SK-N-MC (cell line): ENCODE measurements at regions not wholly inside any gene's neighbourhood (a gene's known extent, or its start where the extent isn't known, plus 50 kb on each side); places are given as distances from the start of the nearest gene placed in this dataset.

ENCODE experiments used
- DNase-seq: peaks from one replicate; pipeline ENCODE4 v3.0.0-alpha.2; 2011; ENCODE audit warnings: low read depth, low spot score
- H3K27ac ChIP-seq: fragments of 200-600 bp; sonication (generic); 2 replicates; pipeline ENCODE4 v1.5.1; 2016; ENCODE audit warnings: mixed run types
- H3K36me3 ChIP-seq: fragments of 200-600 bp; sonication (generic); 2 replicates; pipeline ENCODE4 v1.6.1; 2017; ENCODE audit warnings: antibody characterized with exemption, low read length, mixed read lengths; ENCODE audit not compliant: insufficient read depth
- H3K4me3 ChIP-seq: fragments of 200-600 bp; sonication (generic); 2 replicates; pipeline ENCODE4 v1.5.1; 2016
- H3K9ac ChIP-seq: fragments of 200-600 bp; sonication (generic); 2 replicates; pipeline ENCODE4 v1.8.0; 2017; ENCODE audit warnings: mixed run types, mixed read lengths; ENCODE audit not compliant: insufficient read length
- H3K9me3 ChIP-seq: fragments of 200-600 bp; sonication (generic); 2 replicates; pipeline ENCODE4 v1.6.1; 2017; ENCODE audit warnings: low read depth, mild to moderate bottlenecking, antibody characterized with exemption, low read length, moderate library complexity, mixed read lengths
- EZH2 ChIP-seq: fragments of 200-600 bp; sonication (generic); IDR thresholded peaks from one replicate; pipeline ENCODE4 v1.6.1; 2017; ENCODE audit warnings: antibody characterized with exemption
- FOXP2 ChIP-seq: optimal IDR thresholded peaks from 2 replicates; pipeline ENCODE3; 2011; ENCODE audit warnings: mild to moderate bottlenecking, moderate library complexity; ENCODE audit not compliant: insufficient read depth; ENCODE audit errors: extremely low read length, control extremely low read depth
- POLR2AphosphoS5 ChIP-seq: IDR thresholded peaks from 2 replicates; pipeline ENCODE4 v1.6.1; 2012; ENCODE audit warnings: mild to moderate bottlenecking, low read depth, low read length, borderline replicate concordance

DNA sequence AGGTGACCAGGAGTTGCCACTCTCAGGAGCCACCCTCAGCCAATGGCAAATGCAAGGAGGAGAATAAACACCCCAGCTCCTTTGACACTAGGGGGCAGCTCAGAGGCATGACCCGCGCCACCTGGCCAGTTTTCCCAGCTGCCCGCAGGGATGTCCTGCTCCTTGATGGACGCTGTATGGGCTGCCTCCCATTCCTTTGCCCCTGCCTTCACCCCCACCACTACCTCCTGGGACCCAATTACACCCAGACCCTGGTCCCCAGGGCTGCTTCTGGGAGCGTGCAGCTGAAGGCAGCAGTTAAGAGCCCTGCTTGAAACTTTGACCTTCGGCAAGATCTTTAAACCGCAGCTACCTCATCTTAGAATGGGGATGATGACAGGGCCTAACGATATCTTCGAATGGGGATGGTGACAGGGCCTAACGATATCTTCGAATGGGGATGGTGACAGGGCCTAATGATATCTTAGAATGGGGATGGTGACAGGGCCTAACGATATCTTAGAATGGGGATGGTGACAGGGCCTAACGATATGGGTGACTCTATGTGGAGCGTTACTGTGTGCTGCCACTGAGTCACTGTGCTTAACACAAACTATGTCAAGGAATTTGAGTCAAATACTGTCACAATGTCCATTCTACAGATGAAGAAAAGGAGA is 163.0 kb upstream of the KAZN start:
- Histone ChIP-seq H3K9ac (no peak overlapping the region), H3K9me3 (no peaks in the 10 kb centered on the region), H3K27ac (no peak overlapping the region), H3K36me3 (no peaks in the 10 kb centered on the region), H3K4me3 (no peak overlapping the region)
- no peak for DNase-seq
- TF ChIP-seq EZH2 = no peak
- no peak for TF ChIP-seq POLR2AphosphoS5
- no peak for TF ChIP-seq FOXP2

DNA sequence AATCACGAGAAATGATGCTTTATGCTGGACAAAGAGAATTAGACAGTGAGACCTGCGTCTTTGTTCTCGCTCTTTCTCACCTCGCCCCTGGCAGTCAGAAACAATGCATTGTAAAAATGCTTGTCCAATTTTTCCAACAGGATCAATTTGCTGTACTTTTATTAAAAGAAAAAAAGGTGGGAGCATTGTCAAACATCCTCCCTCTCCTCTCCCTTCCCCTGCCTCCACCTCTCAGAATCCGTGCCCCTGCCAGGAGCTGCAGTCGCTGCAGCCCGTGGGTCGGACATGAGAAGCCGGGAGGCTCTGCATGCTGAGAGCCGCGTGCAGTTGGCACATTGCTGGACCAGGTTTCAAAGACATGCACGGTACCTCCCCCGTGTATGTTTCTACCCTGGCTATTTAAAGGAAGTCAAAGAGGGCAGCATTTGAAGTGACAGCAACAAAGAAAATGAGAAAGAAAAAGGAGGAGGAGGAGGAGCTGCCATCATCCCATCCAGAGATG is 161.0 kb upstream of the KAZN start:
- TF ChIP-seq POLR2AphosphoS5 = no peak
- no peak for TF ChIP-seq EZH2
- no peak for TF ChIP-seq FOXP2
- H3K36me3 ChIP-seq = no peaks in the 10 kb centered on the region
- H3K9ac ChIP-seq = no peak overlapping the region
- H3K4me3 ChIP-seq = no peak overlapping the region
- no peaks in the 10 kb centered on the region for H3K9me3 ChIP-seq
- DNase-seq = no peak
- H3K27ac ChIP-seq = no peak overlapping the region

DNA sequence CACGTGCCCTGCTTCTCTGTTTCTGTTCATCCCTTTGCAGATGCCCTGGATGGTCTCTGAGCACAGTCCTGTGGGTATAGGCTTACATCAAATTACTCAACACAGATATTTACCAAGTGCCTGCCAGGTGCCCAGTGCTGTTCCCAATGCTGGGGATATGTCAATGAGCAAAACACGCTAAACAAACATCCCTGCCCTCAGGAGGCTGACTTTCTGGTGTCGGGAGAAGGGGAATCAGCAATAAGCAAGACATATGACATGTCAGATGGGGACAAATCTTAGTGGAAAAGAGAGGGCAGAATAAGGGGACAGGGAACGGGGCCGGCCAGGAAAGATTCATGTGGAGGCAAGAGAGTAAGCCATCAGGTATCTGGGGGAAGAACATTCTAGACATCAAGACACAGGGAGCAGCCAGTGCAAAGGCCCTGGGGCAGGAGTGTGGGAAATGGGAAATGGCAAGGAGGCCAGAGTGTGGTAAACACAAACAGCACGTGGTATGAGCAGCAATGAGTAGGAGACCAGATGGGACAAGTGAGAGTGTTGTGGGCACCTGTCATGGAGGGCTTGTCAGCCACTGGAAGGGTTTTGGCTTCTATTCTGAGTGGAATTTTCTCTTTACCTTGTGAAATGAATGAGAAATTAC is 160.2 kb upstream of the KAZN start:
- H3K4me3 ChIP-seq = no peak overlapping the region
- no peak for TF ChIP-seq EZH2
- no peak for TF ChIP-seq POLR2AphosphoS5
- TF ChIP-seq FOXP2 = no peak
- H3K9ac ChIP-seq = no peak overlapping the region
- H3K9me3 ChIP-seq = no peaks in the 10 kb centered on the region
- DNase-seq = no peak
- H3K36me3 ChIP-seq = no peaks in the 10 kb centered on the region
- H3K27ac ChIP-seq = no peak overlapping the region

DNA sequence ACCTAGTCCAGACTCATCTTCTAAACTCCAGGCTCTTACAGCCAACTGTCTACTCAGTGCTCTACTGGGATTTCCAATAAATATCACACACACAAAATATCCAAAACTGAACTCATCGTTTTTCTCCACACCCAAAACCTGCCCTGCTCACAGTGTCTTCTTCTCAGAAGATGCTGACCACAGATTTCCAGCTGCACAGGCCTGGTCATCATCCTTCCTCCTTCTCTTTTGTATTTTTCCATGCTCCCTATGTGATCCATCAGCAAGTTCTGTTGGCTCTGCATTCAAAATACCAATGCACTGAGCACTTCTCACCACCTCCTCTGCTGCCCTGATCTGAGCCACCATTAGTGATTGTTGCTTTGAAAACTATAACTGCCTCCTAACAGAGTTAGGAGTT is 159.5 kb upstream of the KAZN start:
- no peak for TF ChIP-seq FOXP2
- TF ChIP-seq EZH2 = no peak
- TF ChIP-seq POLR2AphosphoS5 = no peak
- Histone ChIP-seq H3K36me3 (no peaks in the 10 kb centered on the region), H3K4me3 (no peak overlapping the region), H3K9me3 (no peaks in the 10 kb centered on the region), H3K27ac (no peak overlapping the region), H3K9ac (no peak overlapping the region)
- no peak for DNase-seq

DNA sequence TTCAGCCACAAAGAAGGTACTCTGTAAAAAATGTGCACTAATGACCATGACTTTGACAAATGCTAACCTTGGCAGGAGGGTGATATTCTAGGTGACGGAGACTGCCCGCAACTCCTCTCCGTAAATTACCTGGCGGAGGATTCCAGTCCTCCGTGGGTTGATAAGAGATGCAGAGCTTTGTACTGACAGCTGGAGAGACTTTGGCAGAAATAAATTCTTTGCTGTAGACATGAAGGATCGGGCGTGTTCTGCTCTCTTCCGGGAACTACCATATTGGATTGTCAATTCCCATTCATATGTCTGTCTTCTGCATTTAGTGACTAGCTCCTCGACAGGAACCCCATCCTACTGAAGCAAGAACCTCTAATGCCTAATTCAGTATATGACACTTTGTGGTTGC is 158.3 kb upstream of the KAZN start:
- no peak overlapping the region for H3K27ac ChIP-seq
- no peaks in the 10 kb centered on the region for H3K36me3 ChIP-seq
- H3K9me3 ChIP-seq = no peaks in the 10 kb centered on the region
- TF ChIP-seq FOXP2 (no peak), EZH2 (no peak), POLR2AphosphoS5 (no peak)
- H3K9ac ChIP-seq = no peak overlapping the region
- no peak for DNase-seq
- H3K4me3 ChIP-seq = no peak overlapping the region

DNA sequence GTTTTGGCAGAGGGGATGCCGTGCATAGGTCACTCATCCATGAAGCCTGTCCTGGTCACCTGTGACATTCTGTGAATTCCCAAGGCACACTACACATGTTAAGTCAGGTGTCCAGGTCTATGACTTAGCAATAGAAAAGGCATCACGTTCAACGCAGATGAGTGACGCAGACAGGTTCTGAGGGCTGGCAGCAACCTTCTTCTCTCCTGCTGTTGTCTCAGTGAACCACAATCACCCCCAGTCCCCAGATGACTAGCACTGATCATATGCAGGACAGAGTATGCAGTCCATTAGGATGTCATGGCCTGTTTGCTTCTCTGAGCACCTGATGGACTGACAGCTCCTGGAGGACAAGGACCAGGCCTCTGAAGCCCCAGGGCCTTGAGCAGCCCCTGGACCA is 157.8 kb upstream of the KAZN start:
- TF ChIP-seq EZH2 (no peak), FOXP2 (no peak), POLR2AphosphoS5 (no peak)
- Histone ChIP-seq H3K36me3 (no peaks in the 10 kb centered on the region), H3K9ac (no peak overlapping the region), H3K9me3 (no peaks in the 10 kb centered on the region), H3K4me3 (no peak overlapping the region), H3K27ac (no peak overlapping the region)
- DNase-seq = no peak

DNA sequence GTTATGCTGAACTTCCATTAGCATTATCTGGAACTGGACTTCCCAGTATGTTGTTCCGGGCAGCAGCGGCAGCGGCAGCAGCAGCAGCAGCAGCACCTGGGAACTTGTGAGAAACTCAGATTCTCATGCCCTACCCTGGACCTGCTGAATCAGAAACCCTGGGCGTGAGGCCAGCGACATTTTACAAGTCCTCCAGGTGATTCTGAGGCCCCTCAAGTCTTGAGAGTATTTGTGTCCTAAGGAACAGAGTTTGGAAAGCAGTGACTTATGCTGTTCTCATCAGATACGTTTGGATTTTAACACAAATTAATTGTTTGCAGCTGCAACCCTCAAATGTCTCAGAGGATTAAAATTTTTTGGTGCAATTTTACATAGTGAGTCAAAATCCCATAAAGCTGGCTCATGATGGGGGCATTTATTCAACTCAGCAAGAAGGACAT is 157.2 kb upstream of the KAZN start:
- no peak for TF ChIP-seq FOXP2
- no peak overlapping the region for H3K4me3 ChIP-seq
- H3K27ac ChIP-seq = no peak overlapping the region
- DNase-seq = no peak
- no peaks in the 10 kb centered on the region for H3K9me3 ChIP-seq
- no peak overlapping the region for H3K9ac ChIP-seq
- H3K36me3 ChIP-seq = no peaks in the 10 kb centered on the region

DNA sequence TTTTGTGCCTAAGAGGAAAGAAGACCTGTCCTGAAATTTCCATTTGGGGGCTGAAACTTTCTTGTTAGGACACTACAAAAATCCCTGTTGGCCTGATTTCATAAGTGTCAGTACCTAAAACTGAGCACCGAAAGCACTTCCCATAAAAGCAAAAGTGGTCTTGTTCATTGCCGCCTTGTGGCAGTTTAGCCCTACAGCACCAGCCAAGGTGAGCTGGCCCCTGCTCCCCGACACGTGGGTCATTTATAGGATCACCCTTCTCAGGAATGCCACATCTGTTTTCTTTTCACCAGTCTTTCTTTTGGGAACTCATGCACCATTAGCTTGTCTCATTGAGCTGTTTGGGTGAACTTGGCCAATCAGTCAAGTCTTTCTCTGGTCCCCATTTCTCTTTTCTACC is 155.8 kb upstream of the KAZN start:
- no peak overlapping the region for H3K9ac ChIP-seq
- no peaks in the 10 kb centered on the region for H3K9me3 ChIP-seq
- no peak overlapping the region for H3K27ac ChIP-seq
- no peak for DNase-seq
- H3K4me3 ChIP-seq = no peak overlapping the region
- TF ChIP-seq EZH2 = no peak
- H3K36me3 ChIP-seq = no peaks in the 10 kb centered on the region
